ENCODE measurements at regions not wholly inside any gene's neighbourhood (a gene's known extent, or its start where the extent isn't known, plus 50 kb on each side); places are given as distances from the start of the nearest gene placed in this dataset.

DNA sequence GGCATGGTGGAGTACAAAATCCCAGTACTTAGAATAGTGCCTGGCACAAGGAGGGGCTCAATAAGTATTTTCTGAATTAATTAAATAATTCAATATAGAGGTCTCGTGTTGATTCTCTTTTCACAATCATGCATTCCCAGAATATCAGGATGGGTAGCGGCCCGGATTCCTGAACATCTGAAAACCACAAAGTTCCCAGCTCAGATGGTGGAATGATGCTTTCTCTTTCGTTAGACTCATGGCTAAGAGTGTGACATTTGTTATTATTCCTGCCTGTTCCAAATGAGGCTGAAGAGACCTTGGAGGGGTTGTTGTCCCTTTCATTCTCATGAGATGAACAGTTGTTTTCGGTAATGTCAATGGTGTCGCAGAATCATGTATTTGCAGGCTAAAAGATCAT is 95.4 kb upstream of the LIFR start:
- Histone ChIP-seq H3K4me1 (ENCODE audit: insufficient read depth, low read length) (no peaks in the 10 kb centered on the region), H2AFZ (ENCODE audit: low read depth, low read length) (no peak overlapping the region), H3K4me3 (ENCODE audit: low read length) (no peak overlapping the region), H3K36me3 (ENCODE audit: insufficient read depth, low read length) (no peaks in the 10 kb centered on the region), H3K9me3 (ENCODE audit: low read length) (no peaks in the 10 kb centered on the region), H3K27me3 (ENCODE audit: insufficient read depth, low read length) (no peaks in the 10 kb centered on the region)

DNA sequence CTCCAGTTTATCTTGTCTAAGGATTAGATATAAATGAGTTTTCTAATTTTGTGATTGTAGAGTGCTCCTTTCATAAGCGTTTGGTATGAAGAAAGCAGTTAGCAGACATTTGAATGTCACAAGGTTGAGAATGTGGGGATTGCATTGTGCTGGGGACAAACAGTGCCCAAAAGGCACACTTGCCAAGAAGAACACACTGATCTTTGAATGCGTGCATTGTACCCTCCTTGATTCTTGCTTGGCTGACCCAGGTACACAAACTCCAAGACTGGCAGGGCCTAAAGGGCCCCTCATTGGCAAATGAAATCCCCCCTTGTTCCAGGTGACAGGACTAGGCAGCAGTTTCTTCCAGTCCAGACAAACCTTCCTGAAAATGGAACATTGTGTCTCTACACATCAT is 96.9 kb upstream of the LIFR start:
- H3K4me3 ChIP-seq (ENCODE audit: low read length) = no peak overlapping the region
- no peaks in the 10 kb centered on the region for H3K27me3 ChIP-seq (ENCODE audit: insufficient read depth, low read length)
- no peaks in the 10 kb centered on the region for H3K4me1 ChIP-seq (ENCODE audit: insufficient read depth, low read length)
- H2AFZ ChIP-seq (ENCODE audit: low read depth, low read length) = no peak overlapping the region
- no peaks in the 10 kb centered on the region for H3K9me3 ChIP-seq (ENCODE audit: low read length)
- H3K36me3 ChIP-seq (ENCODE audit: insufficient read depth, low read length) = no peaks in the 10 kb centered on the region

DNA sequence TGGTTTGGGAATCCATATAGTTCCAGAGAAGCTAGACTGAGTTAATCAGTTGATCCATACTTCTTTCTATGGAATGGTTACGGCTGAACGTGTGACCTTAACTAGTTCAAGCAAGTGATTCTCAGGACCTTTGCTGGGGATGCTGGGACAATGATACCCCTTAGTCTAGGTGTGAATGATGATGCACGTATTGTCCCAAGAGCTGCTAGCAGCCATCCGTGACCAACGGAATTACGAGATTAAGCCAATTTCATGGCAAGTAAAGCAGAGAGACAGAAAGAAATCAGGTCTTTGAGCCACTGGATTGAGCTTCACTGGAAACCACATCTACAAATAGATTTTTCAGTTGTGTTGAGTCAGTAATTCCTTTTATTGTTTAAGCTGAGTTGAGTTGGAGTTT is 99.2 kb upstream of the LIFR start:
- H2AFZ ChIP-seq (ENCODE audit: low read depth, low read length) = no peak overlapping the region
- no peaks in the 10 kb centered on the region for H3K9me3 ChIP-seq (ENCODE audit: low read length)
- no peaks in the 10 kb centered on the region for H3K27me3 ChIP-seq (ENCODE audit: insufficient read depth, low read length)
- no peaks in the 10 kb centered on the region for H3K4me1 ChIP-seq (ENCODE audit: insufficient read depth, low read length)
- H3K4me3 ChIP-seq (ENCODE audit: low read length) = no peak overlapping the region
- H3K36me3 ChIP-seq (ENCODE audit: insufficient read depth, low read length) = no peaks in the 10 kb centered on the region

DNA sequence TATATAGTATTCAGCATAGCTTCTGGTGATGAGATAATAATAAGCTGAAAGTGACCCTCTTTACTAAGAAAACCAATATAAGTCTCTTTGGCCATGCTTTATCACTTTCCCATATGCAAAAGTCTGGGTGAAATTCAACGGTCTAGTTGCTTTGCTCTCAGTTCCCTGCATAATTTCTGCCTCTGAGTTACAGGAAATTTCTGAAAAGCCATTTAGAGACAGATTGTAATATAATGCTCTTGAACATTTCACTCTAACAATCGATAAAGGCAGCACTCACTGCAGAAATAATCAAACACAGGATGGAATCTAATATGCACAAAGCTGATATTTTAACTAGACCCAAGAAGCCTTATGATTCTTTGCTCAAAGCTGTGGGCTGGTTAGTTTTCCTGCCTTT is 100.1 kb upstream of the LIFR start:
- Histone ChIP-seq H3K4me3 (ENCODE audit: low read length) (no peak overlapping the region), H3K4me1 (ENCODE audit: insufficient read depth, low read length) (no peaks in the 10 kb centered on the region), H2AFZ (ENCODE audit: low read depth, low read length) (no peak overlapping the region), H3K27me3 (ENCODE audit: insufficient read depth, low read length) (no peaks in the 10 kb centered on the region), H3K9me3 (ENCODE audit: low read length) (no peaks in the 10 kb centered on the region), H3K36me3 (ENCODE audit: insufficient read depth, low read length) (no peaks in the 10 kb centered on the region)

DNA sequence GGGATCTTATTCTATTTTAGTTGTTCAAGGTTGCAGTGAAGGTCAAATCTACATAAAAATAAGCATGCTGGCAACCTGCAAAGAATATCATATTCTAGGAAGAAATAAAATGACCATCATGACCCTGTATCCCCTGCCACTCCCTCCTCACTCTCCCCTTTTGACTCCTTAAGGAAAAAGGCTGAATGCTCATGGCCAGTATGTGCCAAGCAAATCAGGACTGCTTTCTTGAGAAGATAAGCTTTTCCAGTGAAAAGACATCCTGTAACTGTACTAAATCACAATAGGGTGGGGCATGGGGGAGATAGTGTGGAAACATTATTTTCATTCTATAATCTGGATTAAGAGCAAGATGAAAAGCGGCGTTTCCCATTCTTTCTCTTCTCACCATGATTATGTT is 100.6 kb upstream of the LIFR start:
- H2AFZ ChIP-seq (ENCODE audit: low read depth, low read length) = no peak overlapping the region
- H3K36me3 ChIP-seq (ENCODE audit: insufficient read depth, low read length) = no peaks in the 10 kb centered on the region
- H3K9me3 ChIP-seq (ENCODE audit: low read length) = no peaks in the 10 kb centered on the region
- no peaks in the 10 kb centered on the region for H3K4me1 ChIP-seq (ENCODE audit: insufficient read depth, low read length)
- no peaks in the 10 kb centered on the region for H3K27me3 ChIP-seq (ENCODE audit: insufficient read depth, low read length)
- H3K4me3 ChIP-seq (ENCODE audit: low read length) = no peak overlapping the region

DNA sequence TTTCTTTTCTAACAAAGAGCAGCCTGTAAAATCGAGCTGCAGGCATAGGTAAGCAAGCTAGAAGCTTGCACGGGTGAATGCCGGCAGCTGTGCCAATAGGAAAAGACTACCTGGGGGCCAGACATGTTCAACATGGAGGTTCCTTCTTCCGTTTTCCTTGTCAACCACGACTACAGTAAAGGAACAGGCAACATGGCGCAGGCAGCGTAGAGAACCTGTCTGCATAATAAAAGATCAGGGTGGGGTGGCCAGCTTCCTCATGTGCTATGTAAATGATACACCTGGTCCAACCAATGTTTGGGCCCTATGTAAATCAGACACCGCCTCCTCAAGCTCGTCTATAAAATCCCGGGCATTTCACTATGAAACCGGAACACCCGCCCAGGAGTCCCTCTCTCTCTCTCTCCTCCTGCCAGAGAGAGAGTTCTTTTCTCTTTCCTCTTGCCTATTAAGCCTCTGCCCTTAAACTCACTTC is 103.8 kb upstream of the LIFR start:
- no peaks in the 10 kb centered on the region for H3K9me3 ChIP-seq (ENCODE audit: low read length)
- no peak overlapping the region for H3K4me3 ChIP-seq (ENCODE audit: low read length)
- H3K36me3 ChIP-seq (ENCODE audit: insufficient read depth, low read length) = no peaks in the 10 kb centered on the region
- H3K27me3 ChIP-seq (ENCODE audit: insufficient read depth, low read length) = no peaks in the 10 kb centered on the region
- H2AFZ ChIP-seq (ENCODE audit: low read depth, low read length) = no peak overlapping the region
- peaks cover 11% of the 10 kb centered on the region for H3K4me1 ChIP-seq (ENCODE audit: insufficient read depth, low read length)

DNA sequence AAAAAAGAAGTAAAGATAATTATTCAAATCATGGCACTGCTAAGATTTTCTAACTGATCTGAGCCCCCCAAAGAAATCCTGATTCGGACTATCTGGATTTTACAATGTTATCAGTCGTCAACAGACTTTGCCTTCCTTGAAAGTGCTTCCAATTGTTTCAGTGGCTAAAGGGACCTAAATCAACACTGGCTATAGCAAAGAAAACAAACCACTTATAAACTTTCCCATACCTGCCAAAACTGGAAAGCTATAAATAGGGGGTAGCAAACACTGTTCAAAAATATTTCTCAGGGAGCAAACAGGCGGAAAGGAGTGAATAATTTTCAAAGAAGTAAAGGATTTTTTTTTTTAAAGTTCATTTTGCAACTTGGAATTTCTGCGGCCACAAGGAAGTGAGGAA is 105.6 kb upstream of the LIFR start:
- H3K9me3 ChIP-seq (ENCODE audit: low read length) = no peaks in the 10 kb centered on the region
- peaks cover 11% of the 10 kb centered on the region for H3K4me1 ChIP-seq (ENCODE audit: insufficient read depth, low read length)
- no peak overlapping the region for H3K4me3 ChIP-seq (ENCODE audit: low read length)
- no peaks in the 10 kb centered on the region for H3K36me3 ChIP-seq (ENCODE audit: insufficient read depth, low read length)
- H3K27me3 ChIP-seq (ENCODE audit: insufficient read depth, low read length) = no peaks in the 10 kb centered on the region
- no peak overlapping the region for H2AFZ ChIP-seq (ENCODE audit: low read depth, low read length)

DNA sequence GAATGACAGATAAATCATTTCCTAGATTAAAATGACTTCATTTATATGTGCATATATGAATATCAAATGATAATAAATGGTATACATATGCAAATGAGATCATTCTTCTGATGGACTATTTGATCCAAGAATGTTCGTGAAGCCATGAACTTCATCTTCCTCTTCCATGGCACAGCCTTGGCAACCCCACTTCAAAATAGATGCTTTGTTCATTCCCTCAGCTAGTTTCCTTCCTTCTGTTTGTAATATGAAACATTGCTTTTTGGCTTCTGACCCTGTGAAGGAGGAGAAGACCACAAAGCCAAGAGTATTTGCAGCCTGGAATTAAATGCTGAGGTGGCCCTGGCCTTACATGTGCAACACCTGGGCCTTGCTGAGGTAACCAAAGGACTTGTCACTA is 106.8 kb upstream of the LIFR start:
- Histone ChIP-seq H3K36me3 (ENCODE audit: insufficient read depth, low read length) (no peaks in the 10 kb centered on the region), H3K4me3 (ENCODE audit: low read length) (no peak overlapping the region), H3K4me1 (ENCODE audit: insufficient read depth, low read length) (peaks cover 11% of the 10 kb centered on the region), H3K27me3 (ENCODE audit: insufficient read depth, low read length) (no peaks in the 10 kb centered on the region), H3K9me3 (ENCODE audit: low read length) (no peaks in the 10 kb centered on the region), H2AFZ (ENCODE audit: low read depth, low read length) (no peak overlapping the region)

DNA sequence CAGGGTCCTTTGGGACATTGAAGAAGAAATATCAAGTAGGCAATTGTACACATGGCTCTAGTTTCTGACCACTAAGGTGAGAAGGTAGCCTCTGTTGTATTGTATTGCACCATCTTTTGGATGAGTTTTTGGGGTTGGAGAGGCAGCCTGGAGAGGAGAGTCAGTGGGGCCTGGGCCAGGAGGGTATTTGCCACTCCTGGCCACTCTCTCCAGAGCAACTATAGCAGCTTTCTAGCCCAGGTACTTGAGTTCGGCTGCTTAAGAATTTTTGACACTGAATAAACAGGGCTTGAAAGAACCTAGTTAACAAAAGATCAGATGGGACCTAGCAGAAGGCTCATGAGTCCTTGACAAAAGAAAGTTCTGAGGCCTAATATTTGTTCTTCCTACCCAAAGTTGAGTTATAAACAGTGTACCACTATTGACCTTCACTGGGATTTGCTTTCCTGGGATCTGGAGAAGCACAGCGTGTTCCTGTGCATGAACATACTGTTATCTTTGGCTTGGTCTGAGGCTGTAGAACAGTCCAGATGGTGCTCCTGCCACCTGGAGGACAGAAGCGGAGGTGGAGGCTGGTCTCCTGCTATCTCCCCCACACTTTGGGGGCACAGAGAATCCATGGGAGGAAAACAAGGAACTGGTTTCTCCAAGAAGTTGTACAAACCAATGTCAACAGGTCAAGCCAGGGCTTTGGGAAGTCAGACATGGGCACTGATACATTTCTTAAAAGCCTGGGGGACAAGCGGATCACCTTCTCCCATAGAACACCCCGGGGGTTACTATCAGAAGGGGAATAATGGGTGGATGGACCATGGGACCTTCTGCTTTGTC is 110.4 kb upstream of the LIFR start:
- no peak overlapping the region for H2AFZ ChIP-seq (ENCODE audit: low read depth, low read length)
- H3K9me3 ChIP-seq (ENCODE audit: low read length) = no peaks in the 10 kb centered on the region
- no peaks in the 10 kb centered on the region for H3K36me3 ChIP-seq (ENCODE audit: insufficient read depth, low read length)
- no peaks in the 10 kb centered on the region for H3K27me3 ChIP-seq (ENCODE audit: insufficient read depth, low read length)
- H3K4me3 ChIP-seq (ENCODE audit: low read length) = no peak overlapping the region
- peaks cover 11% of the 10 kb centered on the region for H3K4me1 ChIP-seq (ENCODE audit: insufficient read depth, low read length)

DNA sequence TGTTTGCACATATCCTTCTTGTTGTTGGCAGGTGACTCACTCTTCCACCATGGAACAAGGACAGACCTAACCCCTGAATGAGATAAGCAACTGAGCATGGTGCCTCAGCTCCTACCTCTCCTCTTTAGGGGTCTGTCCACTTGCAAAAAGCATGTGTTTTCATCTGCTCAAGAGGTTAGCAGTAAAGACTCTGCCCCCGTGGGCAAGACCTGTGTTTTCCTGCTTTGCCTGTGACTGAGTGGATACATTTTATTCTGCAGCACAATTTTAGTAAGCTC is 111.0 kb upstream of the LIFR start:
- no peaks in the 10 kb centered on the region for H3K27me3 ChIP-seq (ENCODE audit: insufficient read depth, low read length)
- H3K36me3 ChIP-seq (ENCODE audit: insufficient read depth, low read length) = no peaks in the 10 kb centered on the region
- H3K4me3 ChIP-seq (ENCODE audit: low read length) = no peak overlapping the region
- H2AFZ ChIP-seq (ENCODE audit: low read depth, low read length) = no peak overlapping the region
- H3K4me1 ChIP-seq (ENCODE audit: insufficient read depth, low read length) = peaks cover 11% of the 10 kb centered on the region
- no peaks in the 10 kb centered on the region for H3K9me3 ChIP-seq (ENCODE audit: low read length)

DNA sequence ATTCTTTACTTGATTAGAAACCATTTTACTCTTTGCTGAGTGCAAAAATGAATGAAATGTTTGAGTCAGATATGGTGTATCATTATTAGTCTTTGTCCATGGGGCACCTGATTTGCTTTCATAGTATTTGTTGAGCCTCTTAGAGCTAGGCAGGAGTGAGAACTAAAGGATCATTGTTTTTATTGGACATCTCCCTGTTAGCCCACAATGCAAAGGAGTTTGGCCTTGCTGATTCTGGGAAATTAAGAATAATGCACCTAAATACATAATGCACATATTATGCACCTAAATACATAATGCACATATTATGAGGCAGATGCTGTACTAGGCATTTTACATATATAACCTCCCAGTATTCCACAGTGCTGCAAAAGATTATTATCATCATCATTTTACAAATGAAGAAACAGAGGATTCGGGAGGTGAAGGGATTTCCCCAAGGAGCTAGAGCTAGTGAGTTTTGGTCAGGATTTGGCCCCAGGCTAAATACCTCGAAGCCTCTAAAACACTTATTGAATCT is 113.0 kb upstream of the LIFR start:
- Histone ChIP-seq H3K4me1 (ENCODE audit: insufficient read depth, low read length) (no peaks in the 10 kb centered on the region), H2AFZ (ENCODE audit: low read depth, low read length) (no peak overlapping the region), H3K9me3 (ENCODE audit: low read length) (no peaks in the 10 kb centered on the region), H3K4me3 (ENCODE audit: low read length) (no peak overlapping the region), H3K36me3 (ENCODE audit: insufficient read depth, low read length) (no peaks in the 10 kb centered on the region), H3K27me3 (ENCODE audit: insufficient read depth, low read length) (no peaks in the 10 kb centered on the region)

DNA sequence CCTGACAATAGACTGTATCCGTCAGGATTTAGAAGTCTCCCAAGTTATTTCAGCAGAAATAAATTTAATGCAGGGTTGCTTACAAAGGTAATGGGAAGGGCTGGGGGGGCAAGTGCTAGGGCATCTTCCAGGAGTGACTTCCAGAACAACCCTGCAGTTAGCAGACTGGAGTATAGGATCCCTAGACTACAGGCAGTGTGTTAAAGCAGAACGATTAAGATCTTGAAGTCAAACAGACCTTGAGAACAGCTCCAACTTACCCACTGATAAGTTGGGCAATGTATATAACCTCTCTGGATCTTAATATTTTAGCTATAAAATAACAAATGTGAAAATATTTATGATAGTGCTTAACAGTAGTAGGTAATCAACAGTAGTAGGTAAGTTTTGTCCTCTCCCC is 113.6 kb upstream of the LIFR start:
- no peaks in the 10 kb centered on the region for H3K36me3 ChIP-seq (ENCODE audit: insufficient read depth, low read length)
- H3K4me1 ChIP-seq (ENCODE audit: insufficient read depth, low read length) = no peaks in the 10 kb centered on the region
- no peaks in the 10 kb centered on the region for H3K9me3 ChIP-seq (ENCODE audit: low read length)
- no peak overlapping the region for H3K4me3 ChIP-seq (ENCODE audit: low read length)
- H3K27me3 ChIP-seq (ENCODE audit: insufficient read depth, low read length) = no peaks in the 10 kb centered on the region
- no peak overlapping the region for H2AFZ ChIP-seq (ENCODE audit: low read depth, low read length)

DNA sequence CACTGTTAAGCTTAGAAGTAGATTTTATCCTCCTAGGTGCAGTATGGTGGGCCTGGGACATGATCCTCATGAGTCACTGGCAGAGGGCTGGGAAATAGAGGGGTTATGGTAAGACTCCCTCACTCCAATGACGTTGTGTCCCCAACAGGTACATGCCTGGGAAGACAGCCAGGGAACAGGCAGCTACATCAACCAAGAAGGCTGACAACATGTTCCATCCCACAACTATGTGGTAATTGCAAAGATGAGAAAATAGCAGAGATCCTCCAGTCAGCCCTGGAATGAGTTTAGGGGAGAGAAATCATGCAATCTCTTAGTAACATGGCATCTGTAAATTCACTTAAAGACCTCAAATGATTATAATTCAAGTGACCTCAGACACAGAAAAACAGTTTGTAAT is 114.4 kb upstream of the LIFR start:
- H3K36me3 ChIP-seq (ENCODE audit: insufficient read depth, low read length) = no peaks in the 10 kb centered on the region
- H3K27me3 ChIP-seq (ENCODE audit: insufficient read depth, low read length) = no peaks in the 10 kb centered on the region
- H3K4me1 ChIP-seq (ENCODE audit: insufficient read depth, low read length) = no peaks in the 10 kb centered on the region
- no peaks in the 10 kb centered on the region for H3K9me3 ChIP-seq (ENCODE audit: low read length)
- H2AFZ ChIP-seq (ENCODE audit: low read depth, low read length) = no peak overlapping the region
- no peak overlapping the region for H3K4me3 ChIP-seq (ENCODE audit: low read length)

Measured in neuron (in vitro differentiated cells).